GM12875 (cell line): ENCODE measurements at regions not wholly inside any gene's neighbourhood (a gene's known extent, or its start where the extent isn't known, plus 50 kb on each side); places are given as distances from the start of the nearest gene placed in this dataset.

Experiments
- H3K4me3 ChIP-seq: one replicate; pipeline ENCODE4 v1.5.1; 2011; ENCODE audit warnings: low read depth, low read length, control low read depth
- CTCF ChIP-seq: IDR thresholded peaks from 2 replicates; pipeline ENCODE4 v1.5.1; 2011; ENCODE audit warnings: low read depth, mild to moderate bottlenecking, control low read depth, inconsistent platforms, low read length, moderate library complexity, borderline replicate concordance; ENCODE audit not compliant: insufficient read depth

DNA sequence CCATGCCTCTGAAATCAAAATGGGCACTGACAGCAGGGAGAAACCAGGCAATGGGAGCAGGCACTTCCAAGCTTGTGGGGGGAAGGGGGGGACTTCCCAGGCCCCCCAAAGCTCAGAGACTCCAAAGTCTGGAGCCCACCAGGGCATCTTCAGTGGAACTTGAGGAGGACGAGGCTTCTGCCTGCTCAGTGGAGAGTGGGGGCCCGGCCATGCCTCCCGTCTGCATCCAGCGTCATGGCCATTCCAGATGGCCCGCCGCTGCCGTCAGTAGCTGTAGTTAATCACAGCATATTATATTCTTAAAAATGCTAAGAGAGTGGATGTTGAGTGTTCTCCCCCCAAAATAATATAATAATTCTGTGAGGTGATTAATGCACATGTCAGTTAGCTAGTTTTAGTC is 315.2 kb downstream of the KCNJ2 start:
- H3K4me3 ChIP-seq: no peak overlapping the region
- no peak for TF ChIP-seq CTCF

DNA sequence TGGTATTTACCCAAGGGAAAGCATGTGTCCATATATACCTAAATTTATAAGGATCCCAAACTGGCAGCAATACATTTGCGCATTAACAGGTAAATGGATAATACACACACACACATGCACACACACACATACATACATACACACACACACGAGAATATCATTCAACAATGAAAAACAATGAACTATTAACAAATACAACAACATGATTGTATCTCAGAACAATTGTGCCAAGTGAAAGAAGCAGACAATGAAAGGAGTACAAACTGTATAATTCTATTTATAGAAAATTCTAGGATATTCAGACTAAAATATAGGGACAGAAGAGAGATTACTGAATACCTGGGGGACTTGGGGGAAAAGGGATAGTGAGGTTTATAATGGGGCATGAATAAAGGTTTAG is 323.0 kb downstream of the KCNJ2 start:
- no peak for TF ChIP-seq CTCF

DNA sequence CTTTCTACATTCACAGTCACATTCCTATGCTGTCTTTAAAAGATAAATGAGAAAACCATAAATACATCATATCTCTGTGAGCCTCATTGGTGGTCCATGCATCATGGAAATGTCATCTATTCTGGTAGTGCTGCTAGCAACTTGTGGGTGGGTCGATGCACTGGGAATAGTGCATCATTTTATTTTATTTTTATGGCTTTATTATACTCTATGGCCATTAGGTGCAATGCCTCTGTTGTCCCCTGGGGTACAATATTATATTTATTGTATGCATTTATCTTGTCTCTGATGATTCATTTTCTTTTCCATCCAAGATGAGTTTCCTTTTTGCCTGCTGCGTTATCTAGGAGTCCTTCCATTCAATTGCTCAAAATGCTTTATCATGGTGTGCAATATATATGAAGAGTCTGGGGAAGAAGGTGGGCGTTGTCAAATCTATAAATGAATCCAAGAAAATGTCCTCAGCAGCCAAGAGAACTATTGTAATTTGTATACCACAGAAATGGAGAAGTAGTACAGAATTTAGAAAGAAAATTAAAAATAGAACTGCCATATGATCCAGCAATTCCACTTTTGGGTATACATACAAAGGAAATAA is 324.0 kb downstream of the KCNJ2 start:
- no peak for TF ChIP-seq CTCF
- H3K4me3 ChIP-seq: no peak overlapping the region

More for the DNA sequence above, 323.0 kb downstream of the KCNJ2 start:
- H3K4me3 ChIP-seq: no peak overlapping the region

GRCh38 chr17:70498631-70499030 is 329.3 kb downstream of the KCNJ2 start:
- TF ChIP-seq CTCF: no peak
- H3K4me3 ChIP-seq: no peak overlapping the region

GRCh38 chr17:70499067-70499786 is 329.9 kb downstream of the KCNJ2 start:
- TF ChIP-seq CTCF: no peak
- H3K4me3 ChIP-seq: no peak overlapping the region

- no peak overlapping the region for H3K4me3 ChIP-seq
- no peak for TF ChIP-seq CTCF
Measured at GRCh38 chr17:70503449-70503848, 334.1 kb downstream of the KCNJ2 start.

GRCh38 chr17:70510288-70510687 is 341.0 kb downstream of the KCNJ2 start:
- no peak overlapping the region for H3K4me3 ChIP-seq
- TF ChIP-seq CTCF: no peak
